Stimulated activated naive CD8-positive, alpha-beta T cell treated with anti-CD3 and anti-CD28 coated beads, Interleukin-15, Interleukin-2, amounts not matched to agents 100 U/mL and 50 U/mL, for 24 hours (primary cell): ENCODE measurements at regions not wholly inside any gene's neighbourhood (a gene's known extent, or its start where the extent isn't known, plus 50 kb on each side); places are given as distances from the start of the nearest gene placed in this dataset.
"Not testable (repeated sequence)": the region's sequence is repeated elsewhere in the genome, so short reads cannot be mapped to it uniquely, and the experiment has no call there.

Experiments used
- ATAC-seq: fragments of 150-1000 bp; cut with Tn5 transposase; one replicate; pipeline ENCODE4 v1.10.0; 2021
- DNase-seq: peaks from one replicate; pipeline ENCODE4 v3.0.0; 2021

- no peak for DNase-seq
- no peak for ATAC-seq
These were observed 509.7 kb downstream of the ZEB2 start for GRCh38 chr2:144010096-144010836.

GRCh38 chr2:144006139-144006538 lies 513.8 kb downstream of the ZEB2 start:
- DNase-seq, result no peak
- no peak for ATAC-seq

DNA sequence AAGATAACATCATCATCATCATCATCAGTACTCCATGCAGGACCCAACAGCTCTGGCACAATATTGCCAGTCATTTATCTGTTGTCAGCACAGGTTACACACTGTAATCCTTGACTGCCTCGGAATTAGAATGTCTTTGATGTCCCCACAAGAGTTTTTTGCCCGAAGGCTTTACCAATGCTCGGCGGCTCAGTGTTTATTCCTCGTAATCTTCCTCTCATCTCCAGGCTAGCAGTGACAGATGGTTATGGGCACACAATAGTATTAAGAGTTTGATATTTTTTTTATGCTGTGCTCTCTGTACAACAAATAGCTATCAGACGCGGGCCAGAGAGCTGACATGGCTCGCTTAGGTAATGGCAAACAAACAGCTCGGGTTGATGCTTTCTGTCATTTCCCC lies 515.2 kb downstream of the ZEB2 start:
- DNase-seq (no peak), ATAC-seq (no peak)

GRCh38 chr2:144003460-144004075 lies 516.4 kb downstream of the ZEB2 start:
- ATAC-seq (no peak), DNase-seq (no peak)

- ATAC-seq (no peak), DNase-seq (no peak)
These were observed 522.9 kb downstream of the ZEB2 start for GRCh38 chr2:143996974-143997373.

DNA sequence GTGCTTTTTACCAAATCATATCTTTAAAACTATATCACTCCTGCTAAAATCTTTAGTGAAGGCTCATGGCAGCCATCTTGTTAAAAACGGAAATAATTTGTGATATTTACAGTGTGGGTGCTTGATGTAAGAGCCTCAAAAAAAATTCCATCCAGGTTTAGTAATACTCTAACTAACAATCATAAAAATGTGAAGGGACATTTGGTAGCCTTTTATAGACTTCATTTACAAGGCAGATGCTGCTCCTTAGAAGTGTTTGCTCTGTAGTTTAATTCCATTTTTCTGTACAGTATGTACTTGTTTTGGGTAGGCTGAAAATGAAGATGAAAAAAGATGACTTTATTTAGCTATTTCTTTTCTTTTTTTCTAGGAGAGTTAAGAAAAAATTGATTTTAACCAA lies 525.0 kb downstream of the ZEB2 start:
- ATAC-seq, result no peak
- DNase-seq, result no peak

GRCh38 chr2:143991596-143991995 lies 528.3 kb downstream of the ZEB2 start:
- ATAC-seq, DNase-seq: not testable (repeated sequence)

DNA sequence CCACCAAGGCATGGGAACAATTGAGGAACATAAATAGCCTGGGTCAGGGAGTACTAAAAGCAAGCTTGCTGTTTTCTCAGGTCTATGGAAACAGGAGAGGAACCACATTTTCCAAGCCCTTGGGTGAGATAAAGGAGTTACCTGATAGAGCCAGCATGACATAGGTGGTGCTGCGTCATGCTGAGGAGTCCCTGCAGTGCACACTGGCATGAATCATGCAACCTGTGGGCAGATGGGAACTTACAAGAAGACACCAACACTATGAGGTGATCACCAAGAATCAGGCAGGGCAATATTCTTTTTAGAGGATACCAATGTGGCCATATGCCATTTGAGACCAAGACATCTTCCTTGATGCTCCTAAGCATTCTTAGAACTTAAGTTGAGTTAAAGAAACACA lies 531.8 kb downstream of the ZEB2 start:
- ATAC-seq (peak; percentile 55), DNase-seq (no peak)

DNA sequence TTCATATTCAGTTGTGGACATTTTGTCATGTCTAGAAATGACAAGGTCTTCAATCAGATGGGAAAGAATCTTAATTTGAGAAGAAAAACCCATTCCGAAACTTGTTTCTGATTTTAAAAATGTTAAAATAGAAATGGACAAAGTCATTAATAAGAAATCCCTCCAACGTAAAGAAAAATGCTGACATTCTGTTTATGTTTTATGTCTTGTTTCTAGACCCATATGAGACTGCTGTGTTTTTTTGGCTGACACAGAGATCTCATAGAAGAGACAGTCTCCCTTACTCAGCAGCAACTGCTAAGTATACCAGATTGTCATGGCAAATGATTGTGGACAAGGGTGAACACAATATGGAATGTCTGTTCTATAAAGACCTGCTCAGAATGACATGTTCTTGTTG lies 538.5 kb downstream of the ZEB2 start:
- DNase-seq, result no peak
- ATAC-seq, result no peak

DNA sequence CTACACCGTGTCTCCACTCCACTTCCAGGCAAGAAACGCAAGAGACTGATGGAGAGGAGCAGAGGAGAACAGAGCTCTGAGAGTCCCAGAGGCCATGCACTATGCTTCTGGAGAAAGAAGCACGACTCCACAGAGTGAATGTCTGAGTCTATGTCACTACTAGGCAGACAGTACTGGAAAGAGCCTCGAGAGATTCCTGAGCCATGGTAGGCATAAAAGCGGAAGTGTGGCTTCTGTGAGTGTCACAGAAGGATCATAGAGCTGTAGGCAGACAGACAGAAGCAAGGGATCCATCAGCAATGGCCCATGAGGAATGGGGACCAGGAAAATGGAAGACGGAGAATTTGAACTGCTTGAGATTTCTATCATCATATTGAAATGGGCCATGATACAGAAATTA lies 542.6 kb downstream of the ZEB2 start:
- DNase-seq (no peak), ATAC-seq (no peak)

DNA sequence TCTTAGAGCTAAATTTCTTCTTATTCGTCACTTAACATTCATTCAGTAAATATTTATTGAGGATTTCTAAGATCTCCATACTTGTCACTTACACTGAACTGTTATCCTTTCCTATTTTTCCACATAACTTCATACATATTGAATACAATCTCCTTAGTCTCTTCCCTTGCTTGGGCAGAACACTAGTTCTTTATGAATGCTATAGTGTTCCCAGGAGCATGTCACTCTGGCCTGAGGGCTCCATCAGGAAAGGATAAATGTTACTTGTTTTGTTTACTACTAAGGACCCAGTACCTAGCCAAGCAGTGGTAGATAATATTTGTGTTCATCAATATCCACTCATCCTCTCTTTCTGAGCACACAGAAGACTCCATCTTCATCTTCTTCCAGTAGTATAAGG lies 544.7 kb downstream of the ZEB2 start:
- ATAC-seq, result no peak
- DNase-seq, result no peak

GRCh38 chr2:143974262-143974661 lies 545.7 kb downstream of the ZEB2 start:
- ATAC-seq (no peak), DNase-seq (no peak)

- DNase-seq (no peak), ATAC-seq (no peak)
These were observed 551.1 kb downstream of the ZEB2 start for GRCh38 chr2:143968860-143969259.

DNA sequence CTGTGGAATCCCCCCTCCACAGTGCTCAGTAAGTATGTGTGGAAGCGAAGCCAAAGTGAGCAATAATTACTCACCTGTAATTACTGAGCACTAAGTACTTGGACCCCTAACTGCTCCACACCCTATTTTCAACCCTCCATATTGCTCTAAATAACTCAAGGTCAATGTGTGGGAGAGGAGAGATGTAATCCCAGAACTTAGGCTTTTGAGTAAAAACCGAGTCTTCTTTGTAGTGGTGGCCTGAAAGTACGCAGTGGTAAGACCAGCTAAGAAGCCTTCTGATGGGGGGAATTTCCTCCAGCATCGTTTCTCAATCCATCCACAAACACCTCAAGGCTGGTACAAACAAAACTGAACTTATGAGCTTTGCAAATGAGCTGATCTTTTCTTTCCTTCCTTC lies 551.6 kb downstream of the ZEB2 start:
- DNase-seq (no peak), ATAC-seq (peak; percentile 66)

GRCh38 chr2:143965493-143966164 lies 554.3 kb downstream of the ZEB2 start:
- ATAC-seq, result no peak
- DNase-seq, result no peak

GRCh38 chr2:143964891-143965290 lies 555.0 kb downstream of the ZEB2 start:
- DNase-seq, result no peak

GRCh38 chr2:143960177-143960576 lies 559.7 kb downstream of the ZEB2 start:
- ATAC-seq (no peak), DNase-seq (no peak)

More at GRCh38 chr2:143964891-143965290, 555.0 kb downstream of the ZEB2 start:
- ATAC-seq, result no peak

GRCh38 chr2:143957321-143957720 lies 562.6 kb downstream of the ZEB2 start:
- DNase-seq (no peak), ATAC-seq (no peak)

DNA sequence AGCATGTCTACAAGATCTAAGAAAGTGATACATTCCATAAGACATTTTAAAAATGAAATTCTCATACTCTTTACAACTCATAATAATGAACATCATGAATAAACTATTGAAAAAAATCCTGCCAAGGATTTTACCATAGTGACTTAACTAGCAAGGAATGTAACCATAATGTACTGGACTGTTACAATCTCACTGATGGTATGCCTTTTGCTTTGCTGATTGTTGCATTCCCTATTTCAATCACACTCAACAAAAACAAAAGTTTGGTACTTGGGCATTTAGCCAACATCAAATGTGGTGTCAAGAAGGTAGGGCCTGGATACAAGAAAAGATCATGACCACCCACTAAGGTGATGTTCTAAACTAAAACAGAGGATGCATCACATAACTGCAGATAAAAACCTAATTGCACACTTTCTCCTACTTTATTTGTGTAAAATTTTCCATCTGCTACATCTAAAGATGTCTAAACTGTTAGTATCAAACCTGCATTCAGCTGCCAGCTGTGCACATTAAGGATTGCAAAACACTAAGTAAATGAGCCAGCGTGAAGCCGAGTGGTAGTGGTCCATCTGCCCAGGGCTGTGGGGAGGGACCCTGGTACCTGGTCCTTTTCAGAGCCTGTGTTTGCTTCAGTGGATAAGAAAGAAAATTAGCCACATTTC lies 564.4 kb downstream of the ZEB2 start:
- no peak for ATAC-seq

DNA sequence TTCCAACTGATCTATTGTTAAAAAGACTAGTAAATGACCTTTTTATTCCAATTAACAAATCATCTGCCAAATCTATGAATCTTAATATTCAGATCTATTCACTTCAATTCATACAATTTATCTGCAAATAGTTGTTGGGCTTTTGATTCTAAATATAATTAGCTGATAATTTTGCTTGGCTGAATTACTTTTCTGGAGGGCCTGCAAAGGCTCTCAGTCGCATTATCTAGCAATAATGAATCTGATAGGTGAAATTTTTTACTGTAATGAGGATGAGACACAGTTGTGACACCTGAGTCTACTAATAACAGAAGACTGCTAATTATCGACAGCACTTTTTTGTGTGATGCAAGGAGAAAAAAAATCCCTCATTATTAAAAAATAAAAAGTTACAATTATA lies 565.1 kb downstream of the ZEB2 start:
- ATAC-seq, result no peak
- DNase-seq, result no peak

More for the DNA sequence above, 564.4 kb downstream of the ZEB2 start:
- no peak for DNase-seq

DNA sequence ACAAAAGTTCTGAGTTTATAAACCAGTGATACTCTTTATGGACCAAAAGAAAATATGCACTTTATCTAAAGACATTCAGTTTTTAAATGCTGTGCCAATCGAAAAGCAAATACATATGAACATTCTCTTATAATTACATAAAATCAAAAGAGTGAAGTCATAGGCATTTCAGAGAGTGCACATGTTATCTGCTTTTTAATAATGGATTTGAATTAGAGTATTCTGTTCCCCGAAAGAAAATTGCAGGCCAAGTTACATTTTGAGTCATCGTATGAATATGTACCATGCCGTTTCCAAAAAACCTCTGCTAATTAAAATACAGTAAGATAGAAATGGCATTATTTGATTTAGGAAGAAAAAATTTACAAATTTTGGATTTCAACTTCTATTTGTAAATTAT lies 565.7 kb downstream of the ZEB2 start:
- DNase-seq (no peak), ATAC-seq (no peak)

- DNase-seq (no peak), ATAC-seq (no peak)
These were observed 566.4 kb downstream of the ZEB2 start for GRCh38 chr2:143953451-143954030.

GRCh38 chr2:143952536-143952935 lies 567.4 kb downstream of the ZEB2 start:
- DNase-seq (no peak), ATAC-seq (no peak)
